ENCODE measurements at regions not wholly inside any gene's neighbourhood (a gene's known extent, or its start where the extent isn't known, plus 50 kb on each side); places are given as distances from the start of the nearest gene placed in this dataset.

DNA sequence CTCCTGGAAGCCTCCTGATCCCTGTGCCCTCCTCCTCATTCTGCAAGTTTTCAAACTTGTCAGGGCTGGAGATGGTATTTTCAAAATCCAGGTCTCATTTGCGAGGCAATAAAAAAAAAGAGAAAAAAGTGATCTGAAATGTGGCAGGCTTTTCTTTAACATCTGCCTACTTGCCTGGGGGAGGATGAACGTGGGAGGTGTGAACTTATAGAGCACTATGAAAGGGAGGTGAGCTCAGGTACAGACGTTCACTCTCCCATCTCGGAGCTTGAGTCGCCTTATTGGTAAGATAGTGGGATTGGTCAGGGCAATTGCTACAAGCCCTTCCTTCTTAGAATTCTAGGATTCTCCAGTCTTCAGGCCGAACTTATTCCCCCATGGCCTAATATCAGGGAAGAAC, 104.8 kb upstream of the CADM1 start:
- Mint-ChIP-seq H3K27me3 (ENCODE audit: insufficient read depth) (peaks cover 43% of the 10 kb centered on the region), H3K4me1 (peaks cover 29% of the 10 kb centered on the region), H3K27ac (no peak overlapping the region), H3K9me3 (no peaks in the 10 kb centered on the region), H3K4me3 (no peak overlapping the region), H3K36me3 (ENCODE audit: low read depth) (no peaks in the 10 kb centered on the region)
- no peaks in the 10 kb centered on the region for H3K36me3 ChIP-seq (ENCODE audit: control insufficient read depth, insufficient read depth, low read length)
- peaks cover 9% of the 10 kb centered on the region for H3K4me1 ChIP-seq (ENCODE audit: control insufficient read depth, insufficient read depth, low read length)
- DNase-seq, result no peak
- 95 to 100% methylated on average over 3 to 6 of the region's 6 CpGs for WGBS, 2 experiments (ENCODE audit: insufficient coverage in 1 of 2, insufficient read length in 1 of 2)
- H3K9me3 ChIP-seq (ENCODE audit: control insufficient read depth, low read length), result no peaks in the 10 kb centered on the region
- no peak overlapping the region for H3K9ac ChIP-seq (ENCODE audit: extremely low read depth, low read length, poor library complexity, severe bottlenecking)
- TF ChIP-seq, protein P1, sequence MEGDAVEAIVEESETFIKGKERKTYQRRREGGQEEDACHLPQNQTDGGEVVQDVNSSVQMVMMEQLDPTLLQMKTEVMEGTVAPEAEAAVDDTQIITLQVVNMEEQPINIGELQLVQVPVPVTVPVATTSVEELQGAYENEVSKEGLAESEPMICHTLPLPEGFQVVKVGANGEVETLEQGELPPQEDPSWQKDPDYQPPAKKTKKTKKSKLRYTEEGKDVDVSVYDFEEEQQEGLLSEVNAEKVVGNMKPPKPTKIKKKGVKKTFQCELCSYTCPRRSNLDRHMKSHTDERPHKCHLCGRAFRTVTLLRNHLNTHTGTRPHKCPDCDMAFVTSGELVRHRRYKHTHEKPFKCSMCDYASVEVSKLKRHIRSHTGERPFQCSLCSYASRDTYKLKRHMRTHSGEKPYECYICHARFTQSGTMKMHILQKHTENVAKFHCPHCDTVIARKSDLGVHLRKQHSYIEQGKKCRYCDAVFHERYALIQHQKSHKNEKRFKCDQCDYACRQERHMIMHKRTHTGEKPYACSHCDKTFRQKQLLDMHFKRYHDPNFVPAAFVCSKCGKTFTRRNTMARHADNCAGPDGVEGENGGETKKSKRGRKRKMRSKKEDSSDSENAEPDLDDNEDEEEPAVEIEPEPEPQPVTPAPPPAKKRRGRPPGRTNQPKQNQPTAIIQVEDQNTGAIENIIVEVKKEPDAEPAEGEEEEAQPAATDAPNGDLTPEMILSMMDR (conservative IDR thresholded peaks at IDR 0.05), result no peak
- no peak overlapping the region for H3K4me3 ChIP-seq (ENCODE audit: low read length)
- H3K27ac ChIP-seq (ENCODE audit: low read depth, low read length), result no peak overlapping the region
- H3K27me3 ChIP-seq (ENCODE audit: control insufficient read depth, insufficient read depth, low read length, poor library complexity, severe bottlenecking), result peaks cover 32% of the 10 kb centered on the region

- WGBS, 2 experiments (ENCODE audit: insufficient coverage in 1 of 2, insufficient read length in 1 of 2), result 82 to 85% methylated on average over 12 to 13 of the region's 13 CpGs
- H3K9me3 ChIP-seq (ENCODE audit: control insufficient read depth, low read length), result no peaks in the 10 kb centered on the region
- Mint-ChIP-seq H3K4me1 (peaks cover 27% of the 10 kb centered on the region), H3K27me3 (ENCODE audit: insufficient read depth) (peaks cover 45% of the 10 kb centered on the region), H3K27ac (no peak overlapping the region), H3K9me3 (no peaks in the 10 kb centered on the region), H3K36me3 (ENCODE audit: low read depth) (no peaks in the 10 kb centered on the region), H3K4me3 (no peak overlapping the region)
- H3K4me3 ChIP-seq (ENCODE audit: low read length), result no peak overlapping the region
- DNase-seq, result no peak
- no peaks in the 10 kb centered on the region for H3K36me3 ChIP-seq (ENCODE audit: control insufficient read depth, insufficient read depth, low read length)
- TF ChIP-seq, protein P1 (conservative IDR thresholded peaks at IDR 0.05), result no peak
- H3K9ac ChIP-seq (ENCODE audit: extremely low read depth, low read length, poor library complexity, severe bottlenecking), result no peak overlapping the region
- peaks cover 34% of the 10 kb centered on the region for H3K27me3 ChIP-seq (ENCODE audit: control insufficient read depth, insufficient read depth, low read length, poor library complexity, severe bottlenecking)
- H3K27ac ChIP-seq (ENCODE audit: low read depth, low read length), result no peak overlapping the region
- peaks cover 9% of the 10 kb centered on the region for H3K4me1 ChIP-seq (ENCODE audit: control insufficient read depth, insufficient read depth, low read length)
Observed at GRCh38 chr11:115607621-115608221, 103.5 kb upstream of the CADM1 start.

GRCh38 chr11:115606498-115607220, 102.4 kb upstream of the CADM1 start:
- no peak for DNase-seq
- peaks cover 49% of the 10 kb centered on the region for H3K27me3 Mint-ChIP-seq (ENCODE audit: insufficient read depth)
- Histone ChIP-seq H3K4me3 (ENCODE audit: low read length) (no peak overlapping the region), H3K9ac (ENCODE audit: extremely low read depth, low read length, poor library complexity, severe bottlenecking) (no peak overlapping the region), H3K27me3 (ENCODE audit: control insufficient read depth, insufficient read depth, low read length, poor library complexity, severe bottlenecking) (peaks cover 38% of the 10 kb centered on the region), H3K4me1 (ENCODE audit: control insufficient read depth, insufficient read depth, low read length) (peaks cover 5% of the 10 kb centered on the region), H3K9me3 (ENCODE audit: control insufficient read depth, low read length) (no peaks in the 10 kb centered on the region), H3K27ac (ENCODE audit: low read depth, low read length) (no peak overlapping the region), H3K36me3 (ENCODE audit: control insufficient read depth, insufficient read depth, low read length) (no peaks in the 10 kb centered on the region)
- H3K4me1 Mint-ChIP-seq, result peaks cover 16% of the 10 kb centered on the region
- WGBS, 2 experiments (ENCODE audit: insufficient coverage in 1 of 2, insufficient read length in 1 of 2), result 80 to 85% methylated on average over 2 to 11 of the region's 11 CpGs
- TF ChIP-seq, protein P1 (conservative IDR thresholded peaks at IDR 0.05), result no peak
- no peak overlapping the region for H3K4me3 Mint-ChIP-seq
- no peaks in the 10 kb centered on the region for H3K9me3 Mint-ChIP-seq
- H3K36me3 Mint-ChIP-seq (ENCODE audit: low read depth), result no peaks in the 10 kb centered on the region
- no peak overlapping the region for H3K27ac Mint-ChIP-seq

Data from endodermal cell (in vitro differentiated cells).